ENCODE measurements at regions not wholly inside any gene's neighbourhood (a gene's known extent, or its start where the extent isn't known, plus 50 kb on each side); places are given as distances from the start of the nearest gene placed in this dataset.

DNA sequence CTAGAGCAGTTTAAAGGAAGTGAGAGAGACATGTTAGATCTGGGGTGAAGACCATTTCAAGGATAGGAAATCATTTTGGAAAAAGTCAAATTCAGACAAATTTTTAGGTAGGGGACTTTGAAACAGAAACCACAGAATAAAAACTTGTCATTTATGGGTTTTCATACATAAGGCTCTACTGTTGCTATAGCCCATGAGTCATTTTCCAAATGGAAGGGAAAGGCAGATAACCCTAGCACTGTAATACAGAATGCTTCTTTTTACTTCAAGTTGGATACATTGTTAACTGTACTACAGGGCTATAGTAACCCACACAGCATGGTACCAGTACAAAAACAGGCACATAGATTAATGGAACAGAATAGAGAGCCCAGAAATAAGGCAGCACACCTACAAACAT lies 455.4 kb downstream of the EBF1 start:
- in situ Hi-C loops (cut with MboI; ENCODE audit: low sequenced_read_pairs in 4 of 4) (no loop called here), intact Hi-C loops (cut with DNase I; ENCODE audit: low total_unique reads) (no loop called here)
- no peaks in the 10 kb centered on the region for H3K36me3 ChIP-seq
- no peaks in the 10 kb centered on the region for H3K27me3 ChIP-seq
- no peak for ATAC-seq
- no peaks in the 10 kb centered on the region for H3K9me3 ChIP-seq
- H3K27ac ChIP-seq, result no peak overlapping the region
- TF ChIP-seq POLR2A (IDR thresholded peaks at IDR 0.05), result no peak
- TF ChIP-seq, protein P1, sequence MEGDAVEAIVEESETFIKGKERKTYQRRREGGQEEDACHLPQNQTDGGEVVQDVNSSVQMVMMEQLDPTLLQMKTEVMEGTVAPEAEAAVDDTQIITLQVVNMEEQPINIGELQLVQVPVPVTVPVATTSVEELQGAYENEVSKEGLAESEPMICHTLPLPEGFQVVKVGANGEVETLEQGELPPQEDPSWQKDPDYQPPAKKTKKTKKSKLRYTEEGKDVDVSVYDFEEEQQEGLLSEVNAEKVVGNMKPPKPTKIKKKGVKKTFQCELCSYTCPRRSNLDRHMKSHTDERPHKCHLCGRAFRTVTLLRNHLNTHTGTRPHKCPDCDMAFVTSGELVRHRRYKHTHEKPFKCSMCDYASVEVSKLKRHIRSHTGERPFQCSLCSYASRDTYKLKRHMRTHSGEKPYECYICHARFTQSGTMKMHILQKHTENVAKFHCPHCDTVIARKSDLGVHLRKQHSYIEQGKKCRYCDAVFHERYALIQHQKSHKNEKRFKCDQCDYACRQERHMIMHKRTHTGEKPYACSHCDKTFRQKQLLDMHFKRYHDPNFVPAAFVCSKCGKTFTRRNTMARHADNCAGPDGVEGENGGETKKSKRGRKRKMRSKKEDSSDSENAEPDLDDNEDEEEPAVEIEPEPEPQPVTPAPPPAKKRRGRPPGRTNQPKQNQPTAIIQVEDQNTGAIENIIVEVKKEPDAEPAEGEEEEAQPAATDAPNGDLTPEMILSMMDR (IDR thresholded peaks at IDR 0.05 in 4 of 5, conservative IDR thresholded peaks at IDR 0.05 in 1 of 5), result no peak
- DNase-seq, result no peak
- no peaks in the 10 kb centered on the region for H3K4me1 ChIP-seq
- no peak overlapping the region for H3K4me3 ChIP-seq

DNA sequence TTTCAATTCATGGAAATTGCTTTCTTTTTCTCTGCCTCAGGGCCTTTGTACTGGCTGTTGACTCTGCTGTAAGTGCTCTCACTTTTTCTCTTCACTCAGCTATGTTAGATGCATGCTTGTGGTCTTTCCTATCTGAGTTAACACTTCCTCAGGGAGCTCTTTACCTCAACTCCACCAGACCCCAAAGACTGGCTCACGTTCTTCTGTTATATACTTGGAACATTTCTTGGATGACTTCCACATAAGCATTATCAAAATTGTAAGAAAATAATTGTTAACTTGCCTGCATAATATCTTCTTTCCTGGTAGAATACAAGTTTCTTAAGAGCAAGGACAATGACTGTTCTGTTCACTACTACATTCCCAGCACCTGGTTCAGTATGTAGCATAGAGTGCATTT lies 455.9 kb downstream of the EBF1 start:
- Histone ChIP-seq H3K4me1 (no peaks in the 10 kb centered on the region), H3K27ac (no peak overlapping the region), H3K4me3 (no peak overlapping the region), H3K9me3 (no peaks in the 10 kb centered on the region), H3K36me3 (no peaks in the 10 kb centered on the region), H3K27me3 (no peaks in the 10 kb centered on the region)
- in situ Hi-C loops (cut with MboI; ENCODE audit: low sequenced_read_pairs in 4 of 4), result no loop called here
- no peak for TF ChIP-seq POLR2A (IDR thresholded peaks at IDR 0.05)
- TF ChIP-seq, protein P1 (IDR thresholded peaks at IDR 0.05 in 4 of 5, conservative IDR thresholded peaks at IDR 0.05 in 1 of 5), result no peak
- intact Hi-C loops (cut with DNase I; ENCODE audit: low total_unique reads), result no loop called here
- no peak for DNase-seq
- ATAC-seq, result no peak

DNA sequence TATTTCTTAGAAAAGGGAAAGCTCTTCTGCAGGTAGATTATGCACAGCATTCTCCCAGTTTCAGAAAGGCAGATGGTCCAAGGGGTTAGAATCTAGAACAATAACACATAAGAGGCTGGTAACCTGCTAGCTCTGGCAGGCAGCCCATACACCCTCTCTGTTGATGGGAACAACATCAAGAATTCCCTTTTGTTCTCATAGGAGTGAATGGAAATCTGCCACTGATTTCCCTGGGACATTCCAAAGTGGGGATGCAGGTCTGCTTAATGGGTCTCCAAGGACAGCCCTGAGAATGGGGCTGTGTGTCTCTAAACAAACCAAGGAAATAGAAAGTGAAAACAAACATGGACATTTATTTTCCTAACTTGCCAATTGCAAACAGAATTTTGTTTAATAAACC lies 456.8 kb downstream of the EBF1 start:
- ATAC-seq (peak; percentile 47 to 62), DNase-seq (no peak)
- intact Hi-C loops (cut with DNase I; ENCODE audit: low total_unique reads) (no loop called here), in situ Hi-C loops (cut with MboI; ENCODE audit: low sequenced_read_pairs in 4 of 4) (no loop called here)
- no peak overlapping the region for H3K4me3 ChIP-seq
- no peaks in the 10 kb centered on the region for H3K27me3 ChIP-seq
- no peaks in the 10 kb centered on the region for H3K36me3 ChIP-seq
- no peak for TF ChIP-seq POLR2A (IDR thresholded peaks at IDR 0.05)
- TF ChIP-seq, protein P1 (IDR thresholded peaks at IDR 0.05 in 4 of 5, conservative IDR thresholded peaks at IDR 0.05 in 1 of 5), result no peak
- H3K4me1 ChIP-seq, result no peaks in the 10 kb centered on the region
- H3K9me3 ChIP-seq, result no peaks in the 10 kb centered on the region
- peak overlapping the region in 2 of 4 donors; percentile 42 to 53 for H3K27ac ChIP-seq

DNA sequence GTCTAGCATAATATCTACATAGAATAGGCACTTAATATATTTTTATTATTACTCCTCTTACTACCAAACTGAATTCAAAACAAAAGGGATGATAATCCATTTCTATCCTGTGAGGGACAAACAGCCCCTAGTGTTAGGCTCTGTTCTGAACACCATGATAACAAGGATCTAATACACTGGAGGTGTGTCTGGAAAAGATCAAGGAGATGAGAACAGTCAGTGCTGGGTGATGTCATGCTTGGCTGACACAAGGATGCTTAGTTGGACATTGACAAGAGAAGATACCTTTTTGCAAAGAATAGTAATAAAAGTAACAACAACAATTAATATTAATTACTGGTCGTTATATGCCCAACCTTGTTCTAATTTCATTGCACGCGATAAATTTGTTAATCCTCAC lies 458.7 kb downstream of the EBF1 start:
- ATAC-seq (no peak), DNase-seq (no peak)
- intact Hi-C loops (cut with DNase I; ENCODE audit: low total_unique reads) (no loop called here), in situ Hi-C loops (cut with MboI; ENCODE audit: low sequenced_read_pairs in 4 of 4) (no loop called here)
- Histone ChIP-seq H3K9me3 (no peaks in the 10 kb centered on the region), H3K4me1 (peaks cover 0 to 4% of the 10 kb centered on the region in 2 donors), H3K4me3 (no peak overlapping the region), H3K36me3 (no peaks in the 10 kb centered on the region), H3K27me3 (no peaks in the 10 kb centered on the region), H3K27ac (no peak overlapping the region)
- TF ChIP-seq, protein P1 (IDR thresholded peaks at IDR 0.05 in 4 of 5, conservative IDR thresholded peaks at IDR 0.05 in 1 of 5), result no peak
- TF ChIP-seq POLR2A (IDR thresholded peaks at IDR 0.05), result no peak

DNA sequence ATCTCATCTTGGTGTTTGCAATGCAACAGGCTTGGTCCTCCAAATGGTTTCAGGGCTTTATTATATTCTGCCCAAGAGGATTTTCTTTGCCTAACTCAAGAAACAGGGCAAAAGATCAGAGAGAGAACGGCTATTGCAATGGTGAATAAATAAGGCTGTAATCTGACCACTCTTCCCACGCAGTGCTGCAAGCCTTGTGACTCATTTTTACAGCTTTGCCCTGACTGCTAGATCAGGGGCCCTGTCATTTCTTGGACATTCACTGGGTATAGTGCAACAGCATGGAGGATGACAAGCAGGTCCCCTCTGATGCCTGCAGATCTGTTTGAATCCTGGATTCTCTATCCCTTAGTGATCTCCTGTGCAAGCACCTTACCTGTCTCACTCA lies 459.1 kb downstream of the EBF1 start:
- Histone ChIP-seq H3K27ac (no peak overlapping the region), H3K27me3 (no peaks in the 10 kb centered on the region), H3K9me3 (no peaks in the 10 kb centered on the region), H3K4me3 (no peak overlapping the region), H3K36me3 (no peaks in the 10 kb centered on the region), H3K4me1 (peaks cover 0 to 4% of the 10 kb centered on the region in 2 donors)
- ATAC-seq, result no peak
- in situ Hi-C loops (cut with MboI; ENCODE audit: low sequenced_read_pairs in 4 of 4), result no loop called here
- DNase-seq, result no peak
- no peak for TF ChIP-seq POLR2A (IDR thresholded peaks at IDR 0.05)
- TF ChIP-seq, protein P1 (IDR thresholded peaks at IDR 0.05 in 4 of 5, conservative IDR thresholded peaks at IDR 0.05 in 1 of 5), result no peak
- intact Hi-C loops (cut with DNase I; ENCODE audit: low total_unique reads), result no loop called here

All from gastrocnemius medialis (tissue), 4 donors.